ENCODE measurements at regions not wholly inside any gene's neighbourhood (a gene's known extent, or its start where the extent isn't known, plus 50 kb on each side); places are given as distances from the start of the nearest gene placed in this dataset. TPM values are rescaled to one million over a fixed set of nuclear protein-coding genes. Genes with fewer than 3 reads are reported as not detected.
"Not testable (repeated sequence)": the region's sequence is repeated elsewhere in the genome, so short reads cannot be mapped to it uniquely, and the experiment has no call there.

DNA sequence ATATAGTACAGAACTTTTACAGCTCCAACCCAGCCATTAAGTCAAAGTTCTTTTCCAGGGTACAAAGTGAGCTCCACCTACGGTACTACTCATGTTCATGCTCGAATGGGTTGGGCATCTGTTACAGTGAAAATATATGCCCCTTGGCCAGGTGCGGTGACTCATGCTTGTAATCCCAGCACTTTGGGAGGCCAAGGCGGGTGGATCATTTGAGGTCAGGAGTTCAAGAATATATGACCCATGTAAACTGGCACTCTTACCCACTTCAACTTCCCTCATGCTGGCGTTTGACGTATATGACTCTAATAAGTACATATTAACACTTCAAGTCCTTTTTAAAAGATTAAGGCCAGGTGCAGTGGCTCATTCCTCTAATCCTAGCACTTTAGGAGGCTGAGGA, 71.3 kb upstream of the PKN2 start:
- Histone ChIP-seq H4K8ac (ENCODE audit: low read depth, low read length) (no peak overlapping the region), H3K4me1 (ENCODE audit: control insufficient read depth in 2 of 2, insufficient read depth in 1 of 2, low read depth in 1 of 2, low read length in 2 of 2) (peaks cover 3 to 9% of the 10 kb centered on the region in 2 donors), H2AK5ac (ENCODE audit: low read depth, low read length) (no peak overlapping the region), H3K14ac (ENCODE audit: low read length) (no peak overlapping the region), H3K36me3 (replicated peaks in 1 of 2; ENCODE audit: control insufficient read depth in 2 of 2, insufficient read depth in 2 of 2, low read length in 2 of 2) (no peaks in the 10 kb centered on the region), H3K27me3 (ENCODE audit: control insufficient read depth in 3 of 3, insufficient read depth in 3 of 3, low read depth in 1 of 3, low read length in 3 of 3) (no peaks in the 10 kb centered on the region), H2BK12ac (ENCODE audit: low read length) (no peak overlapping the region), H3K4me3 (ENCODE audit: low read length in 2 of 2) (no peak overlapping the region), H2BK120ac (ENCODE audit: low read depth, low read length) (no peak overlapping the region), H3K79me1 (ENCODE audit: low read depth, low read length) (no peaks in the 10 kb centered on the region), H2BK15ac (ENCODE audit: low read length) (no peak overlapping the region), H3K4me2 (ENCODE audit: insufficient read depth, low read length, poor library complexity, severe bottlenecking) (no peak overlapping the region), H3K4ac (ENCODE audit: low read length) (no peak overlapping the region), H3K27ac (replicated peaks; ENCODE audit: low read length) (no peak overlapping the region), H3K9ac (ENCODE audit: low read depth, low read length, poor library complexity) (no peak overlapping the region), H2AFZ (ENCODE audit: low read length) (no peak overlapping the region), H3K18ac (ENCODE audit: low read length) (no peak overlapping the region), H4K91ac (ENCODE audit: low read depth, low read length, poor library complexity) (no peak overlapping the region), H2BK5ac (ENCODE audit: low read length) (no peak overlapping the region), H3K23ac (ENCODE audit: low read depth, low read length, poor library complexity) (no peak overlapping the region), H3K9me3 (replicated peaks in 1 of 2; ENCODE audit: control insufficient read depth in 2 of 2, insufficient read depth in 1 of 2, low read depth in 1 of 2, low read length in 2 of 2) (peaks cover 0 to 7% of the 10 kb centered on the region in 2 donors)
- no CpG with 5 or more reads among the region's 6 CpGs for WGBS, 2 donors (ENCODE audit: extremely low coverage in 2 of 2, insufficient read length in 2 of 2, insufficient replicate concordance in 1 of 2)
- DNase-seq (ENCODE audit: low spot score): no peak

DNA sequence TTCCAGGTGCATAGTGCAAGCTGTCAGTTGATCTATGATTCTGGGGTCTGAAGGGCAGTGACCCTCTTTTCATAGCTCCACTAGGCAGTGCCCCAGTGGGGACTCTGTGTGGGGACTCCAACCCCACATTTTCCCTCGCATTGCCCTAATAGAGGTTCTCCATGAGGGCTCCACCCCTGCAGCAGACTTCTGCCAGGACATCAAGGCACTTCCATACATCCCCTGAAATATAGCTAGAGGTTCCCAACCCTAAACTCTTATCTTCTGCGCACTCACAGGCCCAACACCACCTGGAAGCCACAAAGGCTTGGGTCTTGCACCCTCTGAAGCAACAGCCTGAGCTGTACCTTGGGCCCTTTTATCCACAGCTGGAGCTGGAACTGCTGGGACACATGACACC, 65.7 kb upstream of the PKN2 start:
- H2BK12ac ChIP-seq (ENCODE audit: low read length): no peak overlapping the region
- H3K4me2 ChIP-seq (ENCODE audit: insufficient read depth, low read length, poor library complexity, severe bottlenecking): no peak overlapping the region
- H2BK5ac ChIP-seq (ENCODE audit: low read length): no peak overlapping the region
- no peak overlapping the region for H4K8ac ChIP-seq (ENCODE audit: low read depth, low read length)
- H3K9me3 ChIP-seq (replicated peaks in 1 of 2; ENCODE audit: control insufficient read depth in 2 of 2, insufficient read depth in 1 of 2, low read depth in 1 of 2, low read length in 2 of 2): peaks cover 4 to 23% of the 10 kb centered on the region in 2 donors
- H2BK15ac ChIP-seq (ENCODE audit: low read length): no peak overlapping the region
- H3K36me3 ChIP-seq (replicated peaks in 1 of 2; ENCODE audit: control insufficient read depth in 2 of 2, insufficient read depth in 2 of 2, low read length in 2 of 2): no peaks in the 10 kb centered on the region
- H3K18ac ChIP-seq (ENCODE audit: low read length): no peak overlapping the region
- H2BK120ac ChIP-seq (ENCODE audit: low read depth, low read length): no peak overlapping the region
- no peak overlapping the region for H2AK5ac ChIP-seq (ENCODE audit: low read depth, low read length)
- H3K4ac ChIP-seq (ENCODE audit: low read length): no peak overlapping the region
- no peaks in the 10 kb centered on the region for H3K4me1 ChIP-seq (ENCODE audit: control insufficient read depth in 2 of 2, insufficient read depth in 1 of 2, low read depth in 1 of 2, low read length in 2 of 2)
- H3K27ac ChIP-seq (replicated peaks; ENCODE audit: low read length): no peak overlapping the region
- no peak overlapping the region for H3K14ac ChIP-seq (ENCODE audit: low read length)
- H3K4me3 ChIP-seq (ENCODE audit: low read length in 2 of 2): no peak overlapping the region
- no peak for DNase-seq (ENCODE audit: low spot score)
- WGBS, 2 donors (ENCODE audit: extremely low coverage in 2 of 2, insufficient read length in 2 of 2, insufficient replicate concordance in 1 of 2): no CpG with 5 or more reads among the region's 2 CpGs
- no peak overlapping the region for H3K9ac ChIP-seq (ENCODE audit: low read depth, low read length, poor library complexity)
- H2AFZ ChIP-seq (ENCODE audit: low read length): no peak overlapping the region
- H3K27me3 ChIP-seq (ENCODE audit: control insufficient read depth in 3 of 3, insufficient read depth in 3 of 3, low read depth in 1 of 3, low read length in 3 of 3): no peaks in the 10 kb centered on the region
- H3K23ac ChIP-seq (ENCODE audit: low read depth, low read length, poor library complexity): no peak overlapping the region
- H3K79me1 ChIP-seq (ENCODE audit: low read depth, low read length): no peaks in the 10 kb centered on the region
- H4K91ac ChIP-seq (ENCODE audit: low read depth, low read length, poor library complexity): no peak overlapping the region

DNA sequence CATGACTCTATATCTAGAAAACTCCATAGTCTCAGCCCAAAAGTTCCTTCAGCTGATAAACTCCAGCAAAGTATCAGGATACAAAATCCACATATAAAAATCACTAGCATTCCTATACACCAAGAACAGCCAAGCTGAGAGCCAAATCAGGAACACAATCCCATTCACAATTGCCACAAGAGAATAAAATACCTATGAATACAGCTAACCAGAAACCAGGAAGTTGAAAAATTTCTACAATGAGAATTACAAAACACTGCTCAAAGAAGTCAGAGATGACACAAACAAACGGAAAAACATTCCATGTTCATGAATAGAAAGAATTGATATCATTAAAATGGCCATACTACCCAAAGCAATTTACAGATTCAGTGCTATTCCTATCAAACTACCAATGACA, 61.0 kb upstream of the PKN2 start:
- not testable (repeated sequence) for H2BK15ac ChIP-seq (ENCODE audit: low read length); H2BK12ac ChIP-seq (ENCODE audit: low read length); H3K27me3 ChIP-seq (ENCODE audit: control insufficient read depth in 3 of 3, insufficient read depth in 3 of 3, low read depth in 1 of 3, low read length in 3 of 3); H3K4me3 ChIP-seq (ENCODE audit: low read length in 2 of 2); H3K18ac ChIP-seq (ENCODE audit: low read length); H2BK5ac ChIP-seq (ENCODE audit: low read length); H3K9ac ChIP-seq (ENCODE audit: low read depth, low read length, poor library complexity); H2AFZ ChIP-seq (ENCODE audit: low read length); H2BK120ac ChIP-seq (ENCODE audit: low read depth, low read length); H3K23ac ChIP-seq (ENCODE audit: low read depth, low read length, poor library complexity); H3K4me1 ChIP-seq (ENCODE audit: control insufficient read depth in 2 of 2, insufficient read depth in 1 of 2, low read depth in 1 of 2, low read length in 2 of 2); H3K4me2 ChIP-seq (ENCODE audit: insufficient read depth, low read length, poor library complexity, severe bottlenecking); H4K8ac ChIP-seq (ENCODE audit: low read depth, low read length); H3K36me3 ChIP-seq (replicated peaks in 1 of 2; ENCODE audit: control insufficient read depth in 2 of 2, insufficient read depth in 2 of 2, low read length in 2 of 2); H3K14ac ChIP-seq (ENCODE audit: low read length); DNase-seq (ENCODE audit: low spot score); H3K4ac ChIP-seq (ENCODE audit: low read length); H4K91ac ChIP-seq (ENCODE audit: low read depth, low read length, poor library complexity); H3K27ac ChIP-seq (replicated peaks; ENCODE audit: low read length); H2AK5ac ChIP-seq (ENCODE audit: low read depth, low read length); H3K79me1 ChIP-seq (ENCODE audit: low read depth, low read length)
- H3K9me3 ChIP-seq (replicated peaks in 1 of 2; ENCODE audit: control insufficient read depth in 2 of 2, insufficient read depth in 1 of 2, low read depth in 1 of 2, low read length in 2 of 2): peaks cover 1 to 13% of the 10 kb centered on the region in 2 donors
- WGBS, 2 donors (ENCODE audit: extremely low coverage in 2 of 2, insufficient read length in 2 of 2, insufficient replicate concordance in 1 of 2): no CpG with 5 or more reads among the region's 1 CpG

Small RNA genes lying in the stretch of these regions (small RNA-seq; reads per million reads assigned to genes)
- gene AL049861.1 (ENCODE audit: insufficient read depth) (not detected), gene RF02271 (ENCODE audit: insufficient read depth) (not detected), gene RN7SL583P (ENCODE audit: insufficient read depth) (not detected), gene RNA5SP52 (ENCODE audit: insufficient read depth) (not detected)
